SU-DHL-6 (cell line): ENCODE measurements at regions not wholly inside any gene's neighbourhood (a gene's known extent, or its start where the extent isn't known, plus 50 kb on each side); places are given as distances from the start of the nearest gene placed in this dataset.

Experiments used
- H2AFZ ChIP-seq: fragments of 200-600 bp; sonication (generic); 2 replicates; pipeline ENCODE4 v1.6.1; 2014; ENCODE audit warnings: low read depth, mild to moderate bottlenecking, moderate library complexity, mixed read lengths, antibody characterized with exemption, low read length; ENCODE audit not compliant: severe bottlenecking
- H3F3A ChIP-seq: fragments of 200-600 bp; shearing (Covaris generic); 2 replicates; pipeline ENCODE4 v1.6.0; 2016; ENCODE audit warnings: antibody characterized with exemption, mild to moderate bottlenecking; ENCODE audit not compliant: insufficient read depth
- H3K27ac ChIP-seq: fragments of 200-600 bp; sonication (generic); 2 replicates; pipeline ENCODE4 v1.5.1; 2016; ENCODE audit warnings: low read depth, mild to moderate bottlenecking, low read length, moderate library complexity, mixed read lengths
- H3K27me3 ChIP-seq: fragments of 200-600 bp; sonication (generic), shearing (Covaris generic); 2 replicates; pipeline ENCODE4 v1.6.0; 2014; ENCODE audit warnings: mild to moderate bottlenecking, low read length
- H3K36me3 ChIP-seq: fragments of 200-600 bp; sonication (generic); 2 replicates; pipeline ENCODE4 v1.6.1; 2014; ENCODE audit warnings: mild to moderate bottlenecking, low read length, mixed read lengths
- H3K4me2 ChIP-seq: fragments of 300-600, 200-600 bp; shearing (Covaris generic), sonication (generic); 2 replicates; pipeline ENCODE4 v1.6.0; 2014; ENCODE audit warnings: low read length, low read depth, mild to moderate bottlenecking; ENCODE audit not compliant: poor library complexity, severe bottlenecking
- H3K4me3 ChIP-seq: fragments of 200-600 bp; sonication (generic); 2 replicates; pipeline ENCODE4 v1.5.1; 2014; ENCODE audit warnings: antibody characterized with exemption, low read length, mild to moderate bottlenecking, mixed read lengths; ENCODE audit not compliant: insufficient read depth, poor library complexity, severe bottlenecking
- H3K79me2 ChIP-seq: fragments of 200-600 bp; sonication (generic); 2 replicates; pipeline ENCODE4 v1.6.1; 2014; ENCODE audit warnings: mild to moderate bottlenecking, low read length, moderate library complexity; ENCODE audit not compliant: insufficient read depth
- H3K9ac ChIP-seq: fragments of 200-600 bp; sonication (generic); 2 replicates; pipeline ENCODE4 v1.7.0; 2014; ENCODE audit warnings: mild to moderate bottlenecking, low read length
- H3K9me2 ChIP-seq: fragments of 200-600 bp; sonication (generic); replicated peaks from 2 replicates; pipeline ENCODE4 v1.6.1; 2014; ENCODE audit warnings: low read length; ENCODE audit not compliant: insufficient read depth
- H3K9me3 ChIP-seq: fragments of 200-600 bp; sonication (generic); 2 replicates; pipeline ENCODE4 v1.6.1; 2014; ENCODE audit warnings: low read length, mixed read lengths; ENCODE audit not compliant: insufficient read depth
- H4K20me1 ChIP-seq: fragments of 200-600 bp; sonication (generic); 2 replicates; pipeline ENCODE4 v1.6.1; 2014; ENCODE audit warnings: low read depth, mild to moderate bottlenecking, antibody characterized with exemption, low read length, moderate library complexity, mixed read lengths
- CTCF ChIP-seq: fragments of 200-600 bp; sonication (generic); IDR thresholded peaks from one replicate; pipeline ENCODE4 v1.5.1; 2017; ENCODE audit warnings: antibody characterized with exemption, mild to moderate bottlenecking, low read length, moderate library complexity; ENCODE audit not compliant: insufficient read depth, poor library complexity, severe bottlenecking
- EZH2phosphoT487 ChIP-seq: fragments of 200-600 bp; sonication (generic), shearing (Covaris generic); conservative IDR thresholded peaks from 2 replicates; pipeline ENCODE4 v1.6.1; 2018; ENCODE audit warnings: mild to moderate bottlenecking, antibody characterized with exemption, low read length, moderate library complexity, mixed read lengths

GRCh38 chr15:95712785-95713184, 617.7 kb upstream of the NR2F2 start:
- H3K9me3 ChIP-seq, result no peaks in the 10 kb centered on the region
- TF ChIP-seq EZH2phosphoT487 (no peak), CTCF (no peak)
- H3K9ac ChIP-seq, result no peak overlapping the region
- no peak overlapping the region for H2AFZ ChIP-seq
- no peak overlapping the region for H3K4me3 ChIP-seq
- no peak overlapping the region for H3K4me2 ChIP-seq
- H3K27me3 ChIP-seq, result no peaks in the 10 kb centered on the region
- H3F3A ChIP-seq, result no peaks in the 10 kb centered on the region
- H3K9me2 ChIP-seq, result no peaks in the 10 kb centered on the region
- H4K20me1 ChIP-seq, result no peaks in the 10 kb centered on the region
- H3K79me2 ChIP-seq, result no peaks in the 10 kb centered on the region
- no peaks in the 10 kb centered on the region for H3K36me3 ChIP-seq
- H3K27ac ChIP-seq, result no peak overlapping the region

- no peaks in the 10 kb centered on the region for H4K20me1 ChIP-seq
- no peak overlapping the region for H3K27ac ChIP-seq
- no peaks in the 10 kb centered on the region for H3K36me3 ChIP-seq
- no peaks in the 10 kb centered on the region for H3K9me2 ChIP-seq
- H3K4me2 ChIP-seq, result no peak overlapping the region
- no peak for TF ChIP-seq EZH2phosphoT487
- no peak for TF ChIP-seq CTCF
- no peak overlapping the region for H3K9ac ChIP-seq
- no peaks in the 10 kb centered on the region for H3K27me3 ChIP-seq
- no peaks in the 10 kb centered on the region for H3F3A ChIP-seq
- H3K4me3 ChIP-seq, result no peak overlapping the region
- no peaks in the 10 kb centered on the region for H3K79me2 ChIP-seq
- H2AFZ ChIP-seq, result no peak overlapping the region
- H3K9me3 ChIP-seq, result no peaks in the 10 kb centered on the region
Observed at GRCh38 chr15:95713324-95713723, 617.2 kb upstream of the NR2F2 start.

GRCh38 chr15:95715116-95715903, 615.2 kb upstream of the NR2F2 start:
- Histone ChIP-seq H4K20me1 (no peaks in the 10 kb centered on the region), H3K4me3 (no peak overlapping the region), H3K27ac (no peak overlapping the region), H3F3A (no peaks in the 10 kb centered on the region), H3K9me3 (no peaks in the 10 kb centered on the region), H3K27me3 (no peaks in the 10 kb centered on the region), H3K9ac (no peak overlapping the region), H2AFZ (no peak overlapping the region), H3K36me3 (no peaks in the 10 kb centered on the region), H3K4me2 (no peak overlapping the region), H3K9me2 (no peaks in the 10 kb centered on the region), H3K79me2 (no peaks in the 10 kb centered on the region)
- TF ChIP-seq CTCF (no peak), EZH2phosphoT487 (no peak)
